Natural killer cell treated with Interleukin-12 subunit alpha and Interleukin-12 subunit beta and Interleukin-15 and Interleukin-18, amount 100 ng/mL, for 72 hours (primary cell): ENCODE measurements at regions not wholly inside any gene's neighbourhood (a gene's known extent, or its start where the extent isn't known, plus 50 kb on each side); places are given as distances from the start of the nearest gene placed in this dataset.
A peak's percentile ranks its signal among the peaks of the same experiment; 100 is the strongest.
"Not testable (repeated sequence)": the region's sequence is repeated elsewhere in the genome, so short reads cannot be mapped to it uniquely, and the experiment has no call there.

Source experiments
- ATAC-seq, 2 donors: fragments of 150-1000 bp; cut with Tn5 transposase in 1 of 2; sonication (Bioruptor Pico), chemical (Tn5 transposase) in 1 of 2; 2 replicates each; pipeline ENCODE4 v1.10.0; 2021
- DNase-seq: peaks from one replicate; pipeline ENCODE4 v3.0.0; 2022; ENCODE audit warnings: low spot score
- H3K27ac Mint-ChIP-seq, 2 donors: 1 replicate in 1 of 2; 2 replicates in 1 of 2; pipeline ENCODE4 v1.8.0; 2022; ENCODE audit warnings: mixed read lengths in 2 of 2, mild to moderate bottlenecking in 1 of 2, moderate library complexity in 1 of 2
- H3K27me3 Mint-ChIP-seq, 2 donors: 1 replicate in 1 of 2; 2 replicates in 1 of 2; pipeline ENCODE4 v1.8.0; 2022; ENCODE audit warnings: mixed read lengths in 2 of 2
- H3K36me3 Mint-ChIP-seq: one replicate; pipeline ENCODE4 v1.8.0; 2022; ENCODE audit warnings: mixed read lengths
- H3K4me1 Mint-ChIP-seq, 2 donors: 1 replicate in 1 of 2; 2 replicates in 1 of 2; pipeline ENCODE4 v1.8.0; 2022; ENCODE audit warnings: low read depth in 2 of 2, mixed read lengths in 2 of 2, mild to moderate bottlenecking in 1 of 2
- H3K4me3 Mint-ChIP-seq: one replicate; pipeline ENCODE4 v1.8.0; 2022; ENCODE audit warnings: mixed read lengths
- H3K9me3 Mint-ChIP-seq: 2 replicates; pipeline ENCODE4 v1.8.0; 2022; ENCODE audit warnings: mixed read lengths

DNA sequence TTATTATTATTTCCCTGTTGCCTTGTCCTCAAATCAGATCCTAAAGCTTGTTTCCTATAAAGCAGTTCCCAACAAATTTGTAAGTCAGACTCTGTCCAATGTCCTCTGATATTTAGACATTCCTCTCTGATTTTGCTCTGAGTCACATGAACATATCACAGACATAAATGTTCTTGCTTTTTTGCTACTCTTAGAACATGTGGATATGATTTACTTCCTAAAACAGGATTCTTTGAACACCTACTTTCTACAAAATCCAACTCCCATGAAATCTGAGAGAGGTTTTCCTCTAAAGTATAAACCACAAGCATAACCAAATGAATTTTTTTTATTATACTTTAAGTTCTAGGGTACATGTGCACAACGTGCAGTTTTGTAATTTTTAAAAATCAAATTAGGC lies 181.3 kb upstream of the SLC38A2 start:
- H3K9me3 Mint-ChIP-seq = peaks cover 6% of the 10 kb centered on the region
- no peak overlapping the region for H3K4me3 Mint-ChIP-seq

DNA sequence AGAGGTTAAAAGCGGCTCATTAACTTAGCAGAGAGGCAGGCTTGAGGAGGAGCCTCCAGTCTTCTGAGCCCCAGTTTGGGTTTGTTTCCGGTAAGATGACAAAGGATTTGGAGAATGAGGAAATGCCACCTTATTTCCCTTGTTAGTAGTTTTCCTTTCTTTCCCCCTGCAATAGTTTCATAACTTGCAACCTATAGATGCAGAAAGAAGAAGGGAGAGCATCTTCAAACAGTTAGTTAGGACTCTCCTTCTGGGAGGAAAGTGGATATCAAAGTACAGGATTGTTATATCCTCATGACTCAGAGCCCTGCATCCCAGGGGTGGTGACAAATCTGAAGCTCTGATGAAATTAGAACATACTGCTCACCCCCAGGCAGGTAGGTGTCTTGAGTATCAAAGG lies 180.7 kb upstream of the SLC38A2 start:
- Mint-ChIP-seq H3K4me1 (peaks cover 32% of the 10 kb centered on the region in 2 donors), H3K27ac (peak overlapping the region in 1 of 2 donors; percentile 70), H3K27me3 (peaks cover 0 to 2% of the 10 kb centered on the region in 2 donors), H3K4me3 (no peak overlapping the region), H3K9me3 (peaks cover 6% of the 10 kb centered on the region), H3K36me3 (no peaks in the 10 kb centered on the region)
- ATAC-seq (no peak), DNase-seq (no peak)

More for the DNA sequence above, 181.3 kb upstream of the SLC38A2 start:
- no peaks in the 10 kb centered on the region for H3K36me3 Mint-ChIP-seq
- no peak overlapping the region for H3K27ac Mint-ChIP-seq
- ATAC-seq = no peak
- H3K27me3 Mint-ChIP-seq = peaks cover 0 to 2% of the 10 kb centered on the region in 2 donors
- peaks cover 26 to 27% of the 10 kb centered on the region in 2 donors for H3K4me1 Mint-ChIP-seq
- no peak for DNase-seq

DNA sequence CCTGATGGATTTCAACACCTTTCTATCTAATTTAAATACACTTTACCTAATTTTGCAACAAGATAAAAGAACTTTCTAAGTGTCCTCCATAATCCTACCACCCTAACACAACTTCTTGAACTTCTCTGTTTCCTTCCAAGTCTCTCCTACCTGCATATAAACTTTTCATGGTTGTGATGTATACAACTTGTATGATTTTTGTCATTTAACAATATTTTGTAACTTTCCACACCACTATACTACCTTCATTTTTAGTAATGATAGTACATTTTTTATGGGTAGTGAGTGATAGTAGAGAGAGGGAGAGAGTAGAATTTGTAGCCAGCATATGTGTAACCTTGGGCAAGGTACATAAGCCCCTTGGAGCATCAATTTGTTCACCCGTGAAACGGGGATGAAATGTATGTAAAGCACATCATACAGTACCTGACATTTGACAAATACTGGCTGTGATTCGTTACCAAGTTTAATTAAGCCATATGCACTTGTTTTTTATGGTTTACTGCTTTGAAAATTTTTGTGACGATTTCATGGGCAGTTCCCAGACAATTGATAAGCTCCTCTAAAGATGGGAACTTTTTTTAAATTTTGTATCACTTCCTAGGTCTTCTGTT lies 177.8 kb upstream of the SLC38A2 start:
- peaks cover 0 to 2% of the 10 kb centered on the region in 2 donors for H3K27me3 Mint-ChIP-seq
- ATAC-seq (no peak), DNase-seq (no peak)
- peak overlapping the region; percentile 64 for H3K4me3 Mint-ChIP-seq
- H3K27ac Mint-ChIP-seq = peak overlapping the region; percentile 83 to 93
- peaks cover 8% of the 10 kb centered on the region for H3K9me3 Mint-ChIP-seq
- peaks cover 51 to 53% of the 10 kb centered on the region in 2 donors for H3K4me1 Mint-ChIP-seq
- H3K36me3 Mint-ChIP-seq = no peaks in the 10 kb centered on the region

DNA sequence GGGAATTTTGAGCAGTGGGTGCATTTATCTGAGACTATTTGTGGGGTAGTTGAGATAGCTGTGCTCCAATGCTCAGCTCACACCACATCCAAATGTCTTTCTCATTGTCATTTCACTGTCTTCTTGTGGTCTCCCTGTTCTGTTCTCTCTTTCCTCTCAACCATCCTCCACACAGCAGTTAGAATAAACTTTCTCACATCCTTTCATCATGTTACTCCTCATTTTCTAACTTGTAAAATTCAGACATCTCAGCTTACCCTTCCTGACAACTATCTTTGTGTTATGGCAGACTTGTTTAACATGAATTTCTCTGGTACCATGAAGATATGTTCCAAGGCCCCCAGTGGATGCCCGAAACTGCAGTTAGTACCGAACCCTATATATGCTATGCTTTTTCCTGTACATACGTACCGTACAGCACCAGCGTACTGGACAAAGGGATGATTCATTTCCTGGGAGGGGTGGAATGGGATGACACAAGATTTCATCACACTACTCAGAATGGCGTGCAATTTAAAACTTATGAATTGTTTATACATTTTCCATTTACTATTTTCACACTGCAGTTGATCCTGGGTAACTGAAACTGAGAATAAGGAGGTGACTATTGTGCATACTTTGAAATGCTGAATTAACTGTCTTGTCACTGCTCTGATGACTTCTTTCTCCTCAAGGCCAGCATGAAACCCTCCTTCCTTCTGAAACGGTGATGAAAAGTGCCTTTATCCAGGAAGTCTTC lies 177.1 kb upstream of the SLC38A2 start:
- peak; percentile 89 to 93 for ATAC-seq

DNA sequence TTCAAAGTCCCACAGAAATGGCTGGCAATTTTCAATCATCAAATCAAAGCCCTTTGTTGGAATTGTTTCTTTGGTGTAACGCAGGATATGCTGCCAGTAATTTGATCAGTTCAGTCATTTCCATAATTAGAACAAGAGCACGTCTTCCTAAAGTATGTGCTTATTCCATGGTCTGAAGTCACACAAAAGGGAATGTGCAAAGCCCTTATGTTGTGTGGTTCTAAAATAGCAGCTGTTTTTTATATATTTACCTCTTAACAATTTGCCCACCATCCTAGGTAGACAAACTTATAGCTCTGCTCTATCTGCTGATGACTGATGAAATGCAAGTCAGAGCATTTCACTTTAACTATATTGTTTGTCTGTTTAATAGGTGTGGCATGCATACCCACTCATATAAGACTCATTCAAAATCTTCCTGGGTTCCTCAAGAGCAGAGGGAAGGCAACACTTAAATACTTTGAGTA lies 176.1 kb upstream of the SLC38A2 start:
- Mint-ChIP-seq H3K27me3 (no peaks in the 10 kb centered on the region), H3K27ac (peak overlapping the region; percentile 83 to 93), H3K36me3 (no peaks in the 10 kb centered on the region), H3K4me1 (peaks cover 55 to 57% of the 10 kb centered on the region in 2 donors), H3K4me3 (peak overlapping the region; percentile 24), H3K9me3 (peaks cover 5% of the 10 kb centered on the region)
- DNase-seq (no peak), ATAC-seq (no peak)

More for the DNA sequence above, 177.1 kb upstream of the SLC38A2 start:
- Mint-ChIP-seq H3K4me3 (peak overlapping the region; percentile 64), H3K9me3 (peaks cover 5% of the 10 kb centered on the region), H3K27ac (peak overlapping the region; percentile 83 to 93), H3K27me3 (no peaks in the 10 kb centered on the region), H3K4me1 (peaks cover 47 to 53% of the 10 kb centered on the region in 2 donors), H3K36me3 (no peaks in the 10 kb centered on the region)
- DNase-seq = no peak

DNA sequence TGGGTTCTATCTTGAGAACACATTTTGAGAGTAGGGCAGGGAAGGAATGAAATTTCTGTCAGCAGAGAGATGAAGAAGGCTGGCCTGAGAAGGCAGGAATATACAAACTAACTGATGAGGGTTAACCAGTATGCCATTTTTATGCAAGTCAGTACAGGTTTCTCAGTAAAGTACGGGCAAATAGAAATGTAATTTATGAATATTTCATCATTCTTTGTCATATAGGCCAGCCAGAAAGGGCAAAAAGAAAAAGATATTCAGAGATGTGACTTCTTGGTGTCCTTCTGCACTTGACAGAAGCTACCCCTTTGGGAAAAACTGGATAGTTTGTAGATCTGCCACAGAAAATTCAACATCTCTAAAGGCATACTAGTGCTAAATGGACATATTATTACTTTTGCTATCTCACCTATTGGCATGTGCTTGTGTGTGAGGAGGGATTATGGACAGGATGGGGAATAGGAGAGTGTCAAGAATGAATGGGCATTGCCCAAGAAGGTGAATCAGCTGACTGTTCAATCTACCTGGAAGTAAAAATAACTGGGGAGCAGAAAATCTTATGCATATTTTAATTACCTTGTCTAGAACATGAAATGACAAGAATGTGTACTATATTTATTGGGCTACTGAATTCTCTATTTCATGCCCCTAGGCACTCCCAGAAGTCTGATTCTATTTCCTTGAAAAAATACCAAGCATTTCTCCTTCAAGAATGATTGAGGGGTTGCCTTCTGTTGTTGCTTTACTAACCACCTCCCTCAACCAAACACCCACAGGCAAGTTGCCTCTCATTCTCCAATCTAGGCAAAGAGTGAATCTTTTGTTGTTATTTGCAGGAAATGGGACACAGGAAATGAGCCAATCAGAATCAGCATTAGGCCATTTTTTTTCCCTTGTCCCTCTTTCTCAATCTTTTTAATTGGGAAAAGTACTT lies 175.1 kb upstream of the SLC38A2 start:
- Mint-ChIP-seq H3K27ac (peak overlapping the region; percentile 83 to 93), H3K36me3 (no peaks in the 10 kb centered on the region), H3K4me1 (peaks cover 63 to 66% of the 10 kb centered on the region in 2 donors), H3K9me3 (peaks cover 5% of the 10 kb centered on the region), H3K4me3 (peak overlapping the region; percentile 68), H3K27me3 (no peaks in the 10 kb centered on the region)
- DNase-seq (no peak), ATAC-seq (no peak)

DNA sequence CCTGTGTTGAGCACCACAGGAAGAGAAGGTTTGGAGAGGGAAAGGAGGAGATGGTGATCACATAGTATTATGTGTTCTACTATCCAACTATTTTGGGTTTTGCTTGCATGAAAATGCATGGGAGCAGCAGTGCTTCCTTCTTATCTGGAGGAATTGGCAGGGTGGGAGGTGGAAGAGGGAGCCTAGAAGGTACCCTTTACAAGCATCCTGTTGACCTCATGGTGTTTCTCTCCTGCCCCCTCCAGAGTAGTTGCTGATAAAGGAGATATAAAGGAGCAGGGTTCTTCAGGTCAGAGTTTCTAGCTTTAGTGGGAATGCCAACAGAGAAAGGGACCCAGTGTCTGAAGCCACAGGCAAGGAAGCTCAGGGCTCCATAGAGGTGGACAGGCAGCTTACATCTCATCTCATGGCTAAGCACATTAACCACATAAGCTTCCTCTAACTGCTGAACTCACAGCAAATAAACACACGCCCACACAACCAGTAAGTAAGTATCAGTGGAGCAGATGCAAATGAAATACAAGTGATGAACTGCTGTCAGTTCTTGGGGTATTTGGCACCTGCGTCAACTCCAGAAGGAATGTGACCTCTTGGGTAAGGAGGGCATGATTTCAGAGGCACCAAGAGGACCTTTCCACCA lies 174.2 kb upstream of the SLC38A2 start:
- Mint-ChIP-seq H3K27ac (peak overlapping the region; percentile 83 to 93), H3K4me3 (peak overlapping the region; percentile 68), H3K4me1 (peaks cover 64 to 68% of the 10 kb centered on the region in 2 donors), H3K27me3 (no peaks in the 10 kb centered on the region), H3K36me3 (no peaks in the 10 kb centered on the region), H3K9me3 (peaks cover 5% of the 10 kb centered on the region)
- ATAC-seq (peak; percentile 80 to 82), DNase-seq (no peak)

DNA sequence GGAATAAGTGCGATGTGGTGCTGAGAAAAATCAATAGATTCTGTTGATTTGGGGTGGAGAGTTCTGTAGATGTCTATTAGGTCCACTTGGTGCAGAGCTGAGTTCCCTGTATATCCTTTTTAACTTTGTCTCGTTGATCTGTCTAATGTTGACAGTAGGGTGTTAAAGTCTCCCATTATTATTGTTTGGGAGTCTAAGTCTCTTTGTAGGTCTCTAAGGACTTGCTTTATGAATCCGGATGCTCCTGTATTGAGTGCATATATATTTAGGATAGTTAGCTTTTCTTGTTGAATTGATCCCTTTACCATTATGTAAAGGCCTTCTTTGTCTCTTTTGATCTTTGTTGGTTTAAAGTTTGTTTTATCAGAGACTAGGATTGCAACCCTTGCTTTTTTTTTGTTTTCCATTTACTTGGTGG lies 170.8 kb upstream of the SLC38A2 start:
- H3K27me3 Mint-ChIP-seq, H3K9me3 Mint-ChIP-seq, ATAC-seq, H3K4me3 Mint-ChIP-seq, H3K36me3 Mint-ChIP-seq, DNase-seq: not testable (repeated sequence)
- Mint-ChIP-seq H3K27ac (peak overlapping the region; percentile 3 to 14), H3K4me1 (peaks cover 43 to 47% of the 10 kb centered on the region in 2 donors)

DNA sequence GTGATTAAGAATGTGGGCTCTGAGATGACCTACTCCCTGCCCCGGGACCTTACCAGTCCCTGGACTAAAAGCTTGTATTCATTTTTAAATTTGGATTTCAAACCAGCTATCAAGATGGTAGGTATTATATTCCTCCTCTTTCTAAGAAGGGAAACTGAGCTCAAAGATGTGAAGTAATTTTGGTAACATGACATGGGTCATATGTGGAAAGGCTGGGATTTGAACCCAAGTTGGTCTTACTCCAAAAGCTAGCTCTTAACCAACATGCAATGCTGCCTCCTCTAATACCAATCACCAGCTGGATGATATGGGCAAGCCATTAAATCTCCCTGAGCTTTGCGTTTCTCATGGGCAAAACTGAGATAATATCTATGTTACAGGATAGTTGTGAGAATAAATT lies 166.4 kb upstream of the SLC38A2 start:
- ATAC-seq (no peak), DNase-seq (no peak)
- Mint-ChIP-seq H3K9me3 (no peaks in the 10 kb centered on the region), H3K4me1 (peaks cover 29 to 35% of the 10 kb centered on the region in 2 donors), H3K27ac (no peak overlapping the region), H3K36me3 (no peaks in the 10 kb centered on the region), H3K27me3 (no peaks in the 10 kb centered on the region), H3K4me3 (no peak overlapping the region)

DNA sequence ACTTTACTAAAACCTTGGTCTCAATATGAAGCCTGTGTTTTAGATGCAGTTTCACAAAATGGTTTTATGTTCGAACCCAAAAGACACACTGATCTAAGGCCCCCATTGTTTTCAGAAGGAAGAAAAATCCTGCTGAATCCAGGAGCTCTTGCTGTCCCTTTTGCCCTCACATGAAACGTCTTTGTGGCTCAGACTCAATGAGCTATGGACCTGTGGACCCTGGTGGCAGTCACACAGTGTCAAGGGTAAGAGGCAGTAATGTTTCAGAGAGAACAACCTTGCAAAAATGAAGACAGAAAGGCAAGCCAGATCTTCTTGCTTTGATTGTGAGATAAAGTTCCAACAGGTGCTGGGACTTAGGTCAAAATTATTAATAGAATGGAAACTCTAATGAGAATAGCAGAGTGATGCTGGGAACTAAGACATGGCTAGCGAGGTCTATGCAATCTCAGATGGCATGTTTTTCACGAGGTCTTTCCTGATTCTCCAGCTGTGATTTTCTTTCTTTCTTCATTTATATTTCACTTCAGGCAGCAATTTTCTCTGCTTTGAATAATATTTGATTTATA lies 164.9 kb upstream of the SLC38A2 start:
- H3K27ac Mint-ChIP-seq = no peak overlapping the region
- H3K27me3 Mint-ChIP-seq = no peaks in the 10 kb centered on the region
- DNase-seq (no peak), ATAC-seq (no peak)
- H3K4me1 Mint-ChIP-seq = peaks cover 14 to 24% of the 10 kb centered on the region in 2 donors
- H3K36me3 Mint-ChIP-seq = no peaks in the 10 kb centered on the region
- no peaks in the 10 kb centered on the region for H3K9me3 Mint-ChIP-seq
- no peak overlapping the region for H3K4me3 Mint-ChIP-seq

DNA sequence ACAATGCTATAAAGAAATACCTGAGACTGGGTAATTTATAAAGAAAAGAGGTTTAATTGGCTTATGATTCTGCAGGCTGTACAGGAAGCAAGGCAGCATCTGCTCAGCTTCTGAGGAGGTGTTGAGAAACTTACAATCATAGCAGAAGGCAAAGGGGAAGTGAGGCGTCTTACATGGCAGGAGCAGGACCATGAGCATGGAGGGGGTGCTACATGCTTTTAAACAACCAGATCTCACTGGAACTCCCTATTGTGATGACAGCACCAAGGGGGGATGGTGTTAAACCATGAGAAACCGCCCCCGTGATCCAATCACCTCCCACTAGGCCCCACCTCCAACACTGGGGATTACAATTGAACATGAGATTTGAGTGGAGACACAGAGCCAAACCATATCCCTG lies 163.7 kb upstream of the SLC38A2 start:
- Mint-ChIP-seq H3K27ac (peak overlapping the region; percentile 18 to 73), H3K4me1 (peaks cover 14 to 27% of the 10 kb centered on the region in 2 donors)
- H3K36me3 Mint-ChIP-seq, H3K4me3 Mint-ChIP-seq, H3K9me3 Mint-ChIP-seq, DNase-seq, ATAC-seq, H3K27me3 Mint-ChIP-seq: not testable (repeated sequence)

DNA sequence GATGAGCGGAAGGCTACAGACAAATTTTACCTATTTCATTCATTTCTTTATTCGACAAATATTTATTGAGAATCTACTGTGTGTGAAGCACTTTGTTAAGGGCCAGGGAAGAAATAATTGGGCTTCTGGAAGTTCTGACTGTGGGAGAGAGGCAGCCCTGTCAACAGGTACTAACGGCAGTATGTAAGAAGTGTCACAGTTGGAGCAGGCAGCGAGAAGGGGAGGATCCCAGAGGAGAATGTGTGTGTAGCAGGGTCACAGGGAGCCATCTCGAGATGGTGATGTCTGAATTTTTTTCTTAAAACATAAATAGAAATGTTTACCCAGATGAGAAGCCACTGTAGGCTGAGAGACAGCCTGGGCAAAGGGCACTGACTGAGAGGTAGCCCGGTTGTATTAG lies 163.3 kb upstream of the SLC38A2 start:
- no peak for ATAC-seq
- H3K9me3 Mint-ChIP-seq = no peaks in the 10 kb centered on the region
- H3K4me1 Mint-ChIP-seq = peaks cover 14 to 27% of the 10 kb centered on the region in 2 donors
- no peaks in the 10 kb centered on the region for H3K27me3 Mint-ChIP-seq
- no peak overlapping the region for H3K4me3 Mint-ChIP-seq
- no peaks in the 10 kb centered on the region for H3K36me3 Mint-ChIP-seq
- H3K27ac Mint-ChIP-seq = peak overlapping the region; percentile 18 to 73
- no peak for DNase-seq

DNA sequence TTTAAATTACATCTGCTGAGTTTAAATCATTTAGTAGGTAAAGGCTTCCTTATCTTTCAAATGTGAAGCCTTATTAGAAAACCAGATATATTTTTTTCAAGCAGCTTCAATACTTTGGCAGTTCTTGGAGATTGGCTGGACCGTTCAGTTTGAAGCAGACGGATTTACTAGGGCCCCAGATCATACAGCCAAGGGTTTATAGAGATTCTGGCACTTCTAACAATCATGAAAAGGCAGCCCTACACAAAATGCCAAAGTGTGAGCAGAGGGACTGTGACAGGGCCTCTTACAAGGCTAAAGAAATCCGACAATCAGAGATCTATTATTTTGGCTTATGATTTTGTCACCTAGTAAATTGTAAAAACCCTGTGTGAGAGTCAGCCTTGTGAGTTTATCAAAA lies 162.8 kb upstream of the SLC38A2 start:
- Mint-ChIP-seq H3K27ac (peak overlapping the region; percentile 18 to 73), H3K4me1 (peaks cover 14 to 24% of the 10 kb centered on the region in 2 donors), H3K27me3 (no peaks in the 10 kb centered on the region), H3K4me3 (no peak overlapping the region), H3K36me3 (no peaks in the 10 kb centered on the region), H3K9me3 (no peaks in the 10 kb centered on the region)
- ATAC-seq = no peak
- no peak for DNase-seq
